NCI-H2107 treated with DMSO at 0.1 percent for 48 hours (cell line): ENCODE measurements at regions not wholly inside any gene's neighbourhood (a gene's known extent, or its start where the extent isn't known, plus 50 kb on each side); places are given as distances from the start of the nearest gene placed in this dataset.
"Not testable (repeated sequence)": the region's sequence is repeated elsewhere in the genome, so short reads cannot be mapped to it uniquely, and the experiment has no call there.

Experiments used
- DNase-seq: peaks from one replicate; lab custom pipeline; 2025; ENCODE audit not compliant: unreplicated experiment; lab: John Stamatoyannopoulos, UW

DNA sequence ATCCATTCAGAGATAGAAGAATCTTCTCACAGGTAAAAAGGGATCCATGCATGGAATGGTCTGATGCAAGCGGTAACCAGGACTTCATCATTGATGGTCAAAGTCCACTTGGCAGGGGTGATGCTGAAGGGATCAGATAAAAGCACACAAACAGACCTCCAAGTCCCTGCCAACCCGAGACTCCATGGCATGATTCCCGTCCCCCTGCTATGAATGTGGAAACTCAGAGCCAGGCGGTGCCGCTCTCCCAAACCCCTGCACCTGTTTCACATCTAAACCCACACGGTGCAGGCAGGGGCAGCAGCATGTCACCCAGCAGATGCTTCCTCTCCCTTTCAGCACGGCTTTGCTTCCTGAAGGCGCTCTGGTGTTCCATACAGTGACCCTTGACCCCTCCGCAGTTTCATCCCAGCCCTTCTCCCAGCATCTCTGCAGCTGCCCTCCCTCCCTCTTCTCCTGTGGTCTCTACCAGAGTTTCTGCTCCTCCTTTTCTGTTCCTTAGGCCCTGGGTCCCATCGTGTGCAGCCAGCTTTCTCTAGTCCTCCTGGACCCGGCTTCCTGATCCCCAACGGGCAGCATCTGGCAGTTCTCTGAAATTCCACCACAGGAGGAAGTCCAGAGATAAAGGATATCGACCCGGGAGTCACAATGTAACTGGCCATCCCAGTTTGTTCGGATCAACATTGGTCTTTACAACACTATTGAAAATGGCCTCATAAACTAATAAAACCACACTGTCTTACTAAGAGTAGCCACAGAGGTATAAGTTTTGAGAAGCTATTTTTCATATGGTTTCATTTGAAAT, 235.0 kb downstream of the TTLL2 start:
- no peak for DNase-seq

DNA sequence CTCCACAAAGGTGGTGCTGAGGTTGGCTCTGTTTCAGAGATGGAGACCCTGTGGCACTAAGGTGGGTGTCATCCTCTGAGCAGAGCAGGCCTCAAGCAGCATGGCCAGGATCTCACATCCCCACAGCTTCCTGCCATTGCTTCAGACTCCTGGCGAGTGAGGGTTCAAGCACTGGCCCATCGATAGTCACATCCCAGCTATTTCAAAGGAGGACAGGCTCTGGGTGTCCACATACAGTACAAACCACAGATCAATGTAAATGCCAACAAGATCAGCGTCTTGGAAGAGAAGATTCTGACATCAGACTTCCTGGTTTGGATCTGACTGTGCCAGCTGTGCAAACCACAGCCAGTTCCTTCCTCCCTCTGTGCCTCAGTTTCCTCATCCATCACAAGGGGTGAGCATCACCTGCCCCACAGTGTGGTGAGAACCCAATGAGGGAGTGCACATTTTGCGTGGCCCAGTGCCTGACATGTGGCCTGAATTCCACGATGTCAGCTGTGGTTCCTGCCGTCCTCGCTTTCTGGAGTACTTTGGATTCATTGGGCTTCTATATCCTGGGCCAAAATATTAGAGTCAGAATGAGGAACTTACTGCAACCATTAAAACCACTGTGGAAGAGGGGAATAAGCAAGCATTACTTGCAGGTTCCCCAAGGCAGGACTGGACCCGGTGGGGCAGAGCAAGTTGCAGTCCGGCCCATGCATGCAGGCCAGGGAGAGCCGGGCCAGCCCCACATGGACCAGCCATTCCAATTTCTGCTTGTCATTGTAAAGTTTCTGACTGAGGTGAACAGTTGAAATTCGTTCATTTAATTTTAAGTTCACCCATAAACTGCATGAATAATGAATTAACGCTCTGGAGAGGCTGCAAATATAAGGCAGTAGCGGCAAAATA, 236.0 kb downstream of the TTLL2 start:
- no peak for DNase-seq

DNA sequence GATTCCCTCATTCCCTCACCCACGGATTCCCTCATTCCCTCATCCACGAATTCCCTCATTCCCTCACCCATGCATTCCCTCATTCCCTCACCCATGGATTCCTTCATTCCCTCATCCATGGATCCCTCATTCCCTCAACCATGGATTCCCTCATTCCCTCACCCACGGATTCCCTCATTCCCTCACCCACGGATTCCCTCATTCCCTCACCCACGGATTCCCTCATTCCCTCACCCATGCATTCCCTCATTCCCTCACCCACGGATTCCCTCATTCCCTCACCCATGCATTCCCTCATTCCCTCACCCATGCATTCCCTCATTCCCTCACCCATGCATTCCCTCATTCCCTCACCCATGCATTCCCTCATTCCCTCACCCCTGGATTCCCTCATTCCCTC, 238.0 kb downstream of the TTLL2 start:
- not testable (repeated sequence) for DNase-seq

DNA sequence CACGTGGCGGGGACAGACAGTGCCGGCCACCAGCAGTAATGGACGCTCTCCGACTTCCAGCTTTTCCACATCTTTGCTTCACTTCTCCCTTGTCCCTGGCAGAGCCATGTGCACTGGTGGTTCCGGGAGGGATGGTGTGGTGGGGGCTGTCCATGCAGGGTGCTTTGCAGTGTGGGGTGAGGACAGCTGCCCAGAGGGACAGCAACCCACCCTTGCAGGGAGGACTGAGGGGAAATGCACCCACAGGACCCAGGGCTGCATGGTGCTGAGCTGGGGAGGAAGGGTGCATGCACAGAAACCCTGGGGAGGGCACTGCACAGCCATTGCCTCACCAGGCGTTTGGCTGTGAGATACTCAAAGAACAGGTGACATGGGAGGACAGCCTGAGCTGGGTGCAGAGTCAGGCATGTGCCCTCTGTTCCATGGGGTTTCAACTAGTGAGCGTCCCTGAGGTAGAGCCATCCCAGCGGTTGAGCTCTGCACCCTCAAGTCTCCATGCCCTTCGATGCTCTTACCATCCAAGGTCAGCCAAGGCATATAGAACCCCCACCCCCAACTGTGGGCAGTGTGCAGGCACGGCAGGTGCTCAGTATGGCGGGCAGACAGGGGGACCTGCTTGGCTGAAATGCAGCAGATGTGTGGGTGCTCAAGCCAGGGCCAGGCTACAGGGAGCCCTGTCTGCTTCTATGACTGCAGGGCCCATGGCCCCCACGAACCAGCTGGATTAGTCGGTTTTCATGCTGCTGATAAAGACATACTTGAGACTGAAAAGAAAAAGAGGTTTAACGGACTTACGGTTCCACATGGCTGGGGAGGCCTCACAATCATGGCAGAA, 239.7 kb downstream of the TTLL2 start:
- no peak for DNase-seq

DNA sequence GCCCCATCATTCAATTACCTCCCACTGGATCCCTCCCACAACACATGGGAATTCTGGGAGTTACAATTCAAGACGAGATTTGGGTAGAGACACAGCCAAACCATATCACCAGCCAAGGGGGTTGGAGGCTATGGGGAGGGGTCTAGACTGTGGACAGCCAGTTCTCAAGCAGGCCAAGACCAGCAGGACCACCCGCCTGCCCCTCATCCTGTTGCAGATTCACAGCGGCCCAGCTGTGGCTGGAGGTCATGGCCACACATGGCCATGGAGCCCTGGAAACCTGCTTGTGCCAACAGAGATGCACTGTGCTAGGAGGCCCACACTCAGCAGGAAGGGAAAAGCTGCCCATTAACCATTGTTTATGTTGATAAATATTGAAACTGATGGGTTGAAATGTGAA, 240.5 kb downstream of the TTLL2 start:
- no peak for DNase-seq

DNA sequence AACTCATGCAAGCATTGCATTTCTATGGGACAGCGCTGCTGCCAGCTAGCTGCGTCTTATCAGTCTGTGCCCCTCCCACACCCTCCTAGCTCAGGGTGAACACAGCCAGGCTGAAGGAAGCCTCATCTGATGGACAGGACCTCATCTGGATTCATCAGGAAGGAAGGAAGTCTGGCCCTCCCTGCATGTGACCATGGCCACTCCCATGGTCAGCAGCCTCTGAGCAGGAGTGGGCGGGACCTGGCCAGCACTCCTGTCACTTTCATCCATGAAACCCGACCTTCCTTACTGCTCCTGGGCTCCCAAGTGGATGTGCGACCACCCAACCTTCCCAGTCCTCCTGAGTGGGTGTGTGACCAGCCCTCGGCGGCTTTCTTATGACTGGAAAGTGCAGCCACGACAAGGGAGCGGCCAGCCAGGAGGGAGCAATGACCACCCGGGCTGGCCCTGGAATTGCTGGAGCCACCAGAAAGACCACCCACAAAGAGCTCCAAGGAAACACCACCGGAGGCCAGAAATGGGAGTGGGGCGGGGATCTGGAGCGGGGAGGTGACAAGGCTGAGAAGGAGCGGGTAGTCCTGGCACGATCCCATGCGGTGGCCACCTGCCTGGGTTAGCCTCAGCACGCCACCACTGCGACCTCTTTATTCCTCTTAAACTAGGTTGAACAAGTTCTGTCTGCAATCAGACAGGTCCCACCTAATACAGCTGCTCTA, 241.2 kb downstream of the TTLL2 start:
- no peak for DNase-seq

DNA sequence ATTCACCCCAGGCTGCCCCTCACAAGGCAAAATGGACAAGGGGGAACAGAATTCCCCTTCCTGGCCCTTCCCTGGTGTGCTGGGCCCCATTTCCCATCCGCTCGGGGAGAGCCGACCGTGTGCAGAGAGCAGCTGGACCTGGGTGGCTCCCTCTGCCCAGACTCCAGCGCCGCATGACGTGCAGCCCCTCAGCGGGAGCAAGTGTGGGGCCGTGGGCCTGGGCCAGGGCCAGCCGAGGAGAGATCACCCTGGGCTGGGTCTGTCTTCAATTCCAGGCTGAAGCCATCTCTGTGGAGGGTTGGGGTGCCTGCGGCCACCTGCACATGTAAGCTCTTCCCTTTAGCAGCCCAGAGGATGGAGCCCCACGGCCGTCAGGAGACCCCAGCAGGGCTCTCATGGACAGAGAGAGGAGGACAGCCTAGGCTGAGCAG, 241.8 kb downstream of the TTLL2 start:
- no peak for DNase-seq

DNA sequence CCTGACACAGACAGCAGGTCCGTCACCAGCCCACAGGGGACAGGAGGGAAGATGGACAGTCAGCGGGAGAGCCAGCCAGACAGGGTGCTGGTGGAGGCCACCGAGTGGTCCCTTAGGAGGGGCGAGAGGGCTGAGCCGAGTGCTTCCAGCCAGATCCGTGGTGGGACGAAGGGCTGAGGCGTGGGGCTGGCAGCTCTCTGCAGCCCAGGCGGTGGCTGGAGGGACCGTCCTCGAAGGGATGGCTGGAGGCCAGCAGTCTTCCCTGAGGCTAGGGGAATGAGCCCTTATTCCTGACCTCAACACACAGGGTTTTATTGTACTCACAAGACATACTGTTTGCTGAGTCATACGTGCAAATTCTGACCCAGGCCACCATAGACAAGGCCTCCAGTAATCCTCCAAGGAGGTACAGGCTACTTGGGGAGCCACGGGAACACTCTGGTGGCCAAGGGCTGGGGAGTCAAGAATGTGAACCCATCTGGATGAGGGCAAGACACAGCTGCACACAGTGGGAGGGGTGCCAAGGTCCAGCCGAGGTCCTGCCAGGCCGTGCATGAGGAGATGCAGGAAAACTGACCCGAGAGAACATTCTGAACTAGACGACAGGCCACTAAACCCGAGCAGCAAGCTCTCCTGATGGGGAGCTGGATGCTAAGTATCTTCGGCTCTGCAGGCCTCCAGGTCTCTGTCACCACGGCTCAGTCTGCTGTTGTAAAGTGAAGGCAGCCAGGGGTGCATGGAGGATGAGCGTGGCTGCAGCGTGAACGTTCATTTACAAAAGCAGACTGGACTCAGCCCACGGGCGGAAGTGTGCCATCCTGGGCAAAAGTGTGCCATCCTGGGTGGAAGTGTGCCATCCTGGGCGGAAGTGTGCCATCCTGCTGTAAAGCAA, 242.5 kb downstream of the TTLL2 start:
- no peak for DNase-seq

DNA sequence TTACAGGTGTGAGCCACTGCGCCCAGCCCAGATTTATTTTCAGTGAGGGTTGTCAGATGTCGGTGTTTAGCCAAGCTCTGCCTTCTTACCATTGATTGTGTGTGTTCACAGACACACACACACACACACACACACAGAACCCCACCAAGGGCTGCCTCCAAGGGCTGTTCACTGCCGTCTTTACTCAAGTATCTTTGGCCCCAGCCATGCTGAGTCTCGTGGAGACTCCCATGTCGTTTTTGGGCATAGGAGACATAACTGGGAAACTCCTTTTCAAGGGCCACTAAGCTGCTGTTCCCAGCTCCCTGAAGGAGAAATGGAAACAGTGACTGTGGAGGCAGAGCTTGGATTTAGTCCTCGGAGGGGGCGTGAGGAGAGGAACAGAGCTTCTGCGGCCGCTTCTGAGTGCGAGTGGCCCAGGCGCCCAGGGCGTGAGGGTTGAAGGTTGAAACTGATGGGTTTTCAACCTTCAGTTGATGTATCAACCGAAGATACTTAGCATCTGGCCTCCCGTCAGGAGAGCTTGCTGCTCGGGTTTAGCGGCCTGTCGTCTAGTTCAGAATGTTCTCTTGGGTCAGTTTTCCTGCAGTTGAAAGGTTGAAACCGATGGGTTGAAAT, 243.6 kb downstream of the TTLL2 start:
- DNase-seq, result no peak

DNA sequence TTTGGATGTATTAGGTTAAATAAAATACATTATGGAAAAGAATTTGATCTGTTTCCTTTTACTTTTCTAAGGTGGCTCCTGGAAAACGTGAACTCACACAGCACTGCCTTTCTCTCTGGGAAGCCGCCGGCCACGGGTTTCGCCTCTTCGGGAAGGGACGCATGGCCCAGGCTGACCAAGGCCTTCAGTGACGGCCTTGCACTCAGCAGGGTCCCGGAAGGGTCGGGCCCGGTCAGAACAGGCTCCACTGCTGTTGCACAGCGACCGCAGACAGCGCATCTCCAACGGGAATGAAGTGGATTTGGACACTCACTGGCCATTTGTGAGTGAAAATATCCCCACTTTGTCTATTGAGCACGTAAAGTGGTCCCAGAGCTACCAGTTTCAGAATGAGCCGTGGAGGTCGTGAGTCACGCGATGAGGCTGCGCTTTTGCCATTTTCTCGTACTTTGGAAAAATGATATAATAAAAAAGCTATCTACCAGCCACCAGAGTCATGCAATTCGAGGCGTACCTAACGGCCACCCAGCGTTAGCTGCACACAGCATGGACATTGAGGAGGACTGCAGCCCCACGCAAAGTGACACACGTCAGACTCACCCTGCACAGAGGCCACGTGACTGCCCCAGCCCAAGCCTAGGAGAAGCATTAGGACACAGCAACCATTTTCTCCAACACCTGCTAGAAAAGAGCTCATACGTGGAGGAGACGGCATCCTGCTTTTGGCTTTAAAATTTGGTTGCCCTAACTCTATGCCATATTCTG, 244.3 kb downstream of the TTLL2 start:
- DNase-seq, result no peak

DNA sequence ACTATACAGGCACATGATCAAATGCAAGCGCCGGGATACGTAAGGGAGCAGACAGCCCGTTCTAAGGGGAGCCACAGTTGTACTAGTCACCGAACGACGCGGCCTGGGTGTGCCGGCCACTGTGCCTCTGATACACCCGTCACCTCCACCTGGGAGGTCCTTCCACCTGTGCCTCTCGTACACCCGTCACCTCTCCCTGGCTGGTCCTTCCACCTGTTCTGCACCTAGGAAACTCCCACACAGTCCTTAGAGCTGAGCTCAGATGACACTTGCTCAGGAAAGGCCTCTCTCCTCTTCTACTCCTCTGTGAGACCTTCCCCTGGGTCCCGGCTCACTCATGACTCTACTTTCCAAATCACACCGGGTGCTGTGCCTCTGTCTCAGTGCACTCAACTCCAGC, 245.0 kb downstream of the TTLL2 start:
- no peak for DNase-seq

DNA sequence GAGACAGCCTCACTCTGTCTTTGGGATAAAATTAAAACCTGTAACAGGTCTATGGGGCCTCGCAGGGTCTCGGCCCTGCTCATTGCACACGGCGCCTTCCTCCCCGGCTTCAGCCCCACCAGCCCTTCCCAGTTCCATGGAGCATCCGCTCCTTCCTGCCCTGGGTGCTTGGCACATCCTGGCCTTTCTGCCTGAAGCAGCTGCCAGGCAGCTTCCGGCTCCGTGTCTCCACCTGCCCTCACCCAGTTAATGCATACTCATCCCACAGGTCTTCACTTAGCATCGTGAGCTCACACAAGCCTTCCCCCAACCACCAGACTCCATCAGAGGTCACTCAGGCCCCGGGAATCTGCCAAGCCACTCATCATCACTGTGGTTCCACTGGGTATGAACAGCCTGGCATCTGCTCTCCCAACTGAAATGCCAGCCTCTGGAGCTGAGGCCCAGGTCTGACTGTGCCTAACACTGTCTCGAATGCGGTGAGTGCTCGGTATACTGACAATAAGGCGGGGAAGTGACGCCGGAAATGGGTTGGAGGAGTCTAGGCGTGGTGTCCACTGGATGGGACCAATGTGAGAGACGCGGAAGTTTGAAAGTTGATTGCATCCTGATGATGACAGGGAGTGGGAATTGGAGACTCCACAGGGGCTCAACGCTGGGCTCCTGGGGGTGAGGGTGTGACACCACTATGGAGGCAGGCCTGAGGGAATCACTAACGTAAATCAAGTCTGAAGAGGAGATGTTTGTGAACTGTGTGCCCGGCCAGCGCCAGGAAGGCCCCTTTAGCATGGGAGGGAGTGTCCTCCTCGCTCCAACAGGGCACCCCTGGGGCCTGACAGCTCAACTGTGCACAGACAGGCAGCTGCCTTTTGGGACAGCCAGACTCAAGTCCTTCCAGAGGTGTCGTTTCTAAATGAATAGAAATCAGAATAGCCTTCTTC, 245.8 kb downstream of the TTLL2 start:
- DNase-seq, result no peak

DNA sequence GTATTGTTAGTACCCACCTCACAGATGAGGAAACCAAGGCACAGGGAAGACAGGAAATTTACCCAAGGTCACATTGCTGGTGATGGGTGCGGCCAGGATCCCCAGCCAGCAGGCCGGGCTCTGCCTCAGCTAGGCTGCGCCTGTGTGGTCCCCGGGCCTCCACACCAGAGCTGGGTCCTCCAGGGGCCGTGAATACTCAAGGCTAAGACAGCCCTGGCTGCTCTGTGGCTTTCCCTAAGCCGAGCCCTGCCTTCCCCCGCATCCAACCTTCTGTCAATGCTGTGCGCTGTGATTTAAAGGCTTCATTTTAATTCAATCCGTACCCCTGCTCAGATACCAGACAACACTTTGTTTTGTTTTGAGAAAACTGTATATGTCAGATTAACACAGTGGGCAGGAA, 246.7 kb downstream of the TTLL2 start:
- DNase-seq, result no peak

DNA sequence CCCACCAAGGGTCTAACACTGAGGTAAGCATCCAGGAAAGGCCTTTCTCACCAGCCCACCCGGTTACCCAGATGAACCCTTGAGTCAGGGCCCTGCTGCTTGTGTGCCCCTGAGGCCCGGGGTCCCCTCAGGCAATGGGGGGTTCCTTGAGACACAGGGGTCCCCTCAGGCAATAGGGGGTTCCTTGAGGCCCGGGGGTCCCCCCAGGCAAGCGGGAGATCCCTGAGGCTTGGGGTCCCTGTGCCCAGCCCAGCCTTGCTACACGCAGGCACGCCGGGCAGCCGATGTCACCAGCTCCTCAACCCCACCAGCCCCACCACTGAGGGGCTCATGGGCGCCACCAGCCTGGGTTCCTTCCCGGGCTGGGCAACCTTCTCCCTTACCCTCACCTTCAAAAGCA, 247.2 kb downstream of the TTLL2 start:
- DNase-seq, result no peak

DNA sequence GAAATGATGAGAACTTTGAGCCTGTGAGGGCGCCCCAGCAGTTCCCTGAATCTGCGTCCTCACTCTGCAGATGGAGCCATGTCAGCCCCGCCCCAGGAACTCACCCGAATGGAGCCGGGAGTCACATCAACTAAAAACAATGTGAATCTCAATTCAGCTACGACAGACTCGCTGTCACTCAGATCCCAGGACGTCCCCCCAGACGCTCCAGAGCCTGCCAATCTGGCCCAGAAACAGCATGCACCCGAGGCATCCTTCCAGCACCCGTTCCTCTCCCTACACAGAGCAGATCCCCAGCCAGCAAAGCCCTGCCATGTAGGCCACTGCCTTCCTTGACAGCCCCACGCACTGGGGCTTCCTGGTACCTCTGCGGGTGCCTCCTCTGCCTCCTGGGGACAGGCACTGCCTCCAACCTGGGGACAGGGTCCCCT, 248.0 kb downstream of the TTLL2 start:
- DNase-seq, result no peak

DNA sequence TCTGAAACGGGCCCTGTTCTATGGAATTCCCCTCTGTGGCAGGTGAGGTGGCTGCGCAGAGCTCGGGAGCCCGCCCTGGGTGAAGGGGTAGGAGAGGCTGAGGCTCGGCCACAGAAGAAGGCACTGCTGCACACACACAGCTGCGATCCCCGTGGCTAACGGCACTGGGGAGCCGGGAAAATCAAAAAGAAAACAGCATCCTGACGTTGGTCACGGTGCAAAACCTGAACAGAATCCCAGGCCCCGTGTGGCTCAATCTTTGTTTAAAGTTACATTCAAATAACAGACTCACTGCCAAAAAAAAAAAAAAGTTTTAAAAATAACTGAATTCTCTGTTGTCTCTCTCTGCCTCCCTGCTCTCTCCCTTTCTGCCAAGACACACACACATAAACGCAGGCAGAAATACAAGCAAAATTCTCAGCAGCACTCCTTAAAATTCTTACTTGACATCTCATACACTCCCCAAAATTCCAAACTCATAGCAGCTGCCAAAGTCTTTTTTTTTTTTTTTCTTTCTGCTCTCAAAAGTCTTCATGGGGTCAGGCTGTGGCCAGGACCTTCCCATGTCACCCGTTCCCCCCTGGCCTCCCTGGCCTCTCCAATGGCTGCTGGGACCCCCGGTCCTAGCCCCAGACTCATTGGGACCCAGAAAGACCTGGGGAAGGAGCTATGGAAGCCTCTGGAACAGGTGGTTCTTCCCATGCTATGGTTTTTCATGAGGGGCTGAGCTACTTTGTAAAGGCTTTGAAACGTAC, 248.8 kb downstream of the TTLL2 start:
- no peak for DNase-seq
